ENCODE measurements at regions not wholly inside any gene's neighbourhood (a gene's known extent, or its start where the extent isn't known, plus 50 kb on each side); places are given as distances from the start of the nearest gene placed in this dataset.

DNA sequence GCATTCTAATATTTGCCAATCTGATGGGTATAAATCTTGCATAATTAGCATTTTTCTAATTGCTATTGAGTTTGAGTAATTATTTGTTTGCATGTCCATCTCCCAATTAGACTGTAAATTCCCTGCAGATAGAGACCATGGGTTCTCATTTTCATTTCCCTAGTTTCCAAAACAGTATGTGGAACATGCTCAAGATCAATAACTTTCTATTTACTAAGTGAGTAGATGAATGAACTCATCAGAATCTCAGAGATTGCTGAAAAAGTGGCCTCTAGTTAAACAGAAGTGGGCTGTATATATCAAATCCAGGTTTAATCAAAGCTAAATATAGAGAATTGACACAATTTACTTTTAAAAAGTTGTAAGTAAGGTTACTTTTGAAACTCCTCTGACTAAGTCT is 138.0 kb upstream of the PGR start:
- TF ChIP-seq MIER1 (IDR thresholded peaks at IDR 0.05; ENCODE audit: low read depth) (no peak), ZNF830 (CRISPR knock-in tag; IDR thresholded peaks at IDR 0.05) (no peak), TCF7 (IDR thresholded peaks at IDR 0.05; ENCODE audit: borderline replicate concordance) (no peak)
- TF ChIP-seq, protein P1, sequence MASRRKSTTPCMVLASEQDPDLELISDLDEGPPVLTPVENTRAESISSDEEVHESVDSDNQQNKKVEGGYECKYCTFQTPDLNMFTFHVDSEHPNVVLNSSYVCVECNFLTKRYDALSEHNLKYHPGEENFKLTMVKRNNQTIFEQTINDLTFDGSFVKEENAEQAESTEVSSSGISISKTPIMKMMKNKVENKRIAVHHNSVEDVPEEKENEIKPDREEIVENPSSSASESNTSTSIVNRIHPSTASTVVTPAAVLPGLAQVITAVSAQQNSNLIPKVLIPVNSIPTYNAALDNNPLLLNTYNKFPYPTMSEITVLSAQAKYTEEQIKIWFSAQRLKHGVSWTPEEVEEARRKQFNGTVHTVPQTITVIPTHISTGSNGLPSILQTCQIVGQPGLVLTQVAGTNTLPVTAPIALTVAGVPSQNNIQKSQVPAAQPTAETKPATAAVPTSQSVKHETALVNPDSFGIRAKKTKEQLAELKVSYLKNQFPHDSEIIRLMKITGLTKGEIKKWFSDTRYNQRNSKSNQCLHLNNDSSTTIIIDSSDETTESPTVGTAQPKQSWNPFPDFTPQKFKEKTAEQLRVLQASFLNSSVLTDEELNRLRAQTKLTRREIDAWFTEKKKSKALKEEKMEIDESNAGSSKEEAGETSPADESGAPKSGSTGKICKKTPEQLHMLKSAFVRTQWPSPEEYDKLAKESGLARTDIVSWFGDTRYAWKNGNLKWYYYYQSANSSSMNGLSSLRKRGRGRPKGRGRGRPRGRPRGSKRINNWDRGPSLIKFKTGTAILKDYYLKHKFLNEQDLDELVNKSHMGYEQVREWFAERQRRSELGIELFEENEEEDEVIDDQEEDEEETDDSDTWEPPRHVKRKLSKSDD (conservative IDR thresholded peaks at IDR 0.05; ENCODE audit: low read length), result no peak
- TF ChIP-seq, protein P2, sequence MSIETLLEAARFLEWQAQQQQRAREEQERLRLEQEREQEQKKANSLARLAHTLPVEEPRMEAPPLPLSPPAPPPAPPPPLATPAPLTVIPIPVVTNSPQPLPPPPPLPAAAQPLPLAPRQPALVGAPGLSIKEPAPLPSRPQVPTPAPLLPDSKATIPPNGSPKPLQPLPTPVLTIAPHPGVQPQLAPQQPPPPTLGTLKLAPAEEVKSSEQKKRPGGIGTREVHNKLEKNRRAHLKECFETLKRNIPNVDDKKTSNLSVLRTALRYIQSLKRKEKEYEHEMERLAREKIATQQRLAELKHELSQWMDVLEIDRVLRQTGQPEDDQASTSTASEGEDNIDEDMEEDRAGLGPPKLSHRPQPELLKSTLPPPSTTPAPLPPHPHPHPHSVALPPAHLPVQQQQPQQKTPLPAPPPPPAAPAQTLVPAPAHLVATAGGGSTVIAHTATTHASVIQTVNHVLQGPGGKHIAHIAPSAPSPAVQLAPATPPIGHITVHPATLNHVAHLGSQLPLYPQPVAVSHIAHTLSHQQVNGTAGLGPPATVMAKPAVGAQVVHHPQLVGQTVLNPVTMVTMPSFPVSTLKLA (conservative IDR thresholded peaks at IDR 0.05), result no peak
- TF ChIP-seq, protein P3, sequence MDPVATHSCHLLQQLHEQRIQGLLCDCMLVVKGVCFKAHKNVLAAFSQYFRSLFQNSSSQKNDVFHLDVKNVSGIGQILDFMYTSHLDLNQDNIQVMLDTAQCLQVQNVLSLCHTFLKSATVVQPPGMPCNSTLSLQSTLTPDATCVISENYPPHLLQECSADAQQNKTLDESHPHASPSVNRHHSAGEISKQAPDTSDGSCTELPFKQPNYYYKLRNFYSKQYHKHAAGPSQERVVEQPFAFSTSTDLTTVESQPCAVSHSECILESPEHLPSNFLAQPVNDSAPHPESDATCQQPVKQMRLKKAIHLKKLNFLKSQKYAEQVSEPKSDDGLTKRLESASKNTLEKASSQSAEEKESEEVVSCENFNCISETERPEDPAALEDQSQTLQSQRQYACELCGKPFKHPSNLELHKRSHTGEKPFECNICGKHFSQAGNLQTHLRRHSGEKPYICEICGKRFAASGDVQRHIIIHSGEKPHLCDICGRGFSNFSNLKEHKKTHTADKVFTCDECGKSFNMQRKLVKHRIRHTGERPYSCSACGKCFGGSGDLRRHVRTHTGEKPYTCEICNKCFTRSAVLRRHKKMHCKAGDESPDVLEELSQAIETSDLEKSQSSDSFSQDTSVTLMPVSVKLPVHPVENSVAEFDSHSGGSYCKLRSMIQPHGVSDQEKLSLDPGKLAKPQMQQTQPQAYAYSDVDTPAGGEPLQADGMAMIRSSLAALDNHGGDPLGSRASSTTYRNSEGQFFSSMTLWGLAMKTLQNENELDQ (CRISPR knock-in tag; IDR thresholded peaks at IDR 0.05; ENCODE audit: borderline replicate concordance), result no peak
